Activated T-helper 1 cell treated with Interleukin-2 at 50 U/mL for 16 hours (primary cell): ENCODE measurements at regions not wholly inside any gene's neighbourhood (a gene's known extent, or its start where the extent isn't known, plus 50 kb on each side); places are given as distances from the start of the nearest gene placed in this dataset.
"Not testable (repeated sequence)": the region's sequence is repeated elsewhere in the genome, so short reads cannot be mapped to it uniquely, and the experiment has no call there.

ENCODE experiments used
- DNase-seq: peaks from one replicate; pipeline ENCODE4 v3.0.0-alpha.2; 2020; ENCODE audit warnings: low read depth

DNA sequence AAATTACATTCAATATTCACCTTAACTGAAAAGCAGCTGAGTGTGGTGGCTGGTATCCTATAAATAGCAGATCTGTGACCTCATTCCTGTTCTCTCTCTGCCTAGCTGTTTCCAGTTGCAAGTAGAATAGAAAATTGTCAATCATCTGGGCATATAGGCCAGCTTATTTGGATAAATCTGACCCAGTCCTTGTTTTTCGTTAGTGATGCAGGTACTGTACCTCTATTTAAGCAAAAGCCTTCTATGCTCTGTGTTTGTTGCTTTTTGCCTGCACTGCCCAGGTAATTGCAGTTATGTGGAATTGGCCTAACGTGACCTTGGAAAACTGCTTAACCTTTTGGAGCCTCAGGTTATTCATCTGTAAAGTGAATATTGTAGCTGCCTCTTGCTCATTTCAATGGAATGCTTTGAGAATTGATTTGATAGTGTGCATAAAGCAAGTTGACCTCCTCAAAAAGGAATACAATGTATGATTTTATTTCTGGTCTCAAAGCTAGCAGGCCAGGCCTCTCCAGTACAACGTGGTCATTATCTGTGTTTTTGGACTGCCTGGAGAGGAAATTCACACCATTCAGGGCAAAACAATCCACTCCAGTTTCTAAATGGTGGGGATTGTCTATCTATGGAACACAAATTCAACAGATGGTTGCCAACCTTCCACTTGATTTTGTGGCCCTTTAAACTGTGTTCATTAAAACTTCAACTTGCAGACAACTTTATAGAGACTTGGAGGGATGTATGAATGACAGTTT, 508.7 kb upstream of the CITED2 start:
- DNase-seq = no peak

DNA sequence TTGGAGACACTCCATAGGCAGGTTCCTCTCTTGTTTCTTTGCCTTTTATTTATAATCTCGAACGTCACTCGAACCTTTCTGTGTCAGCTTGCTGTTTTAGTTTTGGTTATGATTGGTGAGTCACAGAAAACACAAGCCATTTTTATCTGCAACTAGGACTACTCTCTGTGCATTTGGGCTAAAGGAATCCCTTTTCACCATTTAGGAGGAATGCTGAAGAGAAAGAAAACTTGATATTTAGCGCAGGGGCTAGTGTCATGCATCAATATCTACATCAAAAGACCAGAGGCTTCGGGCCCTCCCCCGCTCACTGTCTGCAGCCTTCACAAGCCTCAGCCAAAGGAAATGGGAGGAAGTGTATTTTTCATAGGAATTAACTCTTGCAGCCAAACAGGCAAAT, 507.8 kb upstream of the CITED2 start:
- no peak for DNase-seq

DNA sequence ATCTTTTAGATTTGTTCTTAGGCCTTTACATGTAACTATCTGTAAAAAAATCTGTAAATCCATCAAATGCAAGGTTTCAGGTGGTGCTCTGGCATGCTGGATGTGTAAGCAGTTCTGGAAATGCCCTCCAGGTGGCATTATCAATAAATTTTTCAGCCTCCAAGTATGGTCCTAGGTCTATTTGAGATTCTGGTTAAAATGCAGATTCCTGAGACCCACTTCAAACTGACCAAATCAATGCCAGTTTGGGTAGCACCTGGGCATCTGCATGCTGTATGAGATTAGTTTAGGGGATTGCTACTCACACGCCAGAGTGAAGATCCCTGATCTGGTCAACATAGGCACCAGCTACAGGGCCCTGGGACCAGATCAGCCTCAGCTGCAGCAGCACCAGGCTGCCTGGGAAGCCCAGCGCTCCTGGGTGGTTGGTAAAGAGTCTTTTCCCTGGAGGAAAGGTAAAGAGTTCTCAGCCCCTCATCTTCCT, 507.3 kb upstream of the CITED2 start:
- no peak for DNase-seq

- DNase-seq = no peak
Measured at GRCh38 chr6:139881236-139881635, 506.8 kb upstream of the CITED2 start.

DNA sequence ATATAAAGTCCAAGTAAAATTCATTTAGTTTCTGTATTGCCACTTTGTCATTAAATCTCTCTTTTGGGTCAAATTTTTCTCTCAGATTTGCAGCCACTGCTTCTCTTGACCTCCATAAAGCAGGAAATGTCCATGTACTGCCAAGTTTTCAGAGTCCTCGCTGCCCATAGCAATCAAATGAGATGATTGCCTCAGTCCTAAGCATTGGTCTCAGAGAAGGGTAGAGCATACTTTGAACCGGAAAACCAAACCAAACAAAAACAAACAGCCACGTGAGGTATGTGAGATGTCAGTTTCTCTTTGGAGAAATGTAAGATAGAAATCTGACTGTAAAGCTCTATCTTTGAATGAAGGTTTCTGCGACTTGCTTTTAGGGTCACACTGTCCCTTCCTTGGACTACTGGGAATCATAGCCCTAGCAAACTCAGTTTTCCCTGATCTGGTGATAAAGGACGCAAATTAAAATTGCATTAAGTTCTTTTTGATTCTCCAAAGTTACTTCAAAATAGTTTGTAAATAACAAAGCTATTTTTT, 505.4 kb upstream of the CITED2 start:
- DNase-seq = no peak

- not testable (repeated sequence) for DNase-seq
Measured at GRCh38 chr6:139879241-139879640, 504.8 kb upstream of the CITED2 start.

- DNase-seq = no peak
Measured at GRCh38 chr6:139877828-139878405, 503.5 kb upstream of the CITED2 start.

GRCh38 chr6:139872665-139873064, 498.2 kb upstream of the CITED2 start:
- DNase-seq = no peak

DNA sequence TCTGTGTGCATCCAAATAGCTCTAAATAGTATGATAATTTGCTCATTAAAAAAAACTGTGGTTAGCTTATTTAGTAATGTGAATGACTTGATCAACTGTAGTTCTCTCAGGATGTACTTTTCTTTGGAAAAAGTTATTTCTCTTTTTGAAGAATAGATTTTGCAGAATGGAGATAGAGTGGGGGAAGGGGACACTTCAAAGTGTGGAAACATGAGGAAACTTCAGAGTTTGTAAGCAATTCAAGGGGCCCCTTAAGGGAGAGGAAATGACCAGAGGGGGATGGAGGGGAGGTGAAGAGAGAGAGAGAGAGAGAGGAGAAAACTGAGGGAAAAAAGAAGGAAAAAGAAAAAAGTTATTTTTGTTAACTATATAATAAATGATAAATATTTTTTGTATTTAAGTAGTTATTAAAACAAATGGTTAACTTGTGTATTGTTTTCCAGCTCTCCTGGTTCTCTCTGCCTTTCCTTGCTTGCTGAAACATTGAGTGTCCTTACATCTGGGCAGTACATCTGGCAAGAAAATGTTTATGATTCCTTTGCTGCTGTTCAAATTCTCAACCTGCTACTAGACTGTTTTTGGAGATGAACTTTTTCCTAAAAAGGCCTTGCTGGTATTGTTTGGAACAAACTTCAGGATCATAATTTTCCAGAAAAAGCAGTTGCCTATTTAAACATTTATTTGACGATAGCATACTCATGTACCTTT, 497.5 kb upstream of the CITED2 start:
- DNase-seq = no peak

- DNase-seq = no peak
Measured at GRCh38 chr6:139871165-139871710, 496.8 kb upstream of the CITED2 start.

DNA sequence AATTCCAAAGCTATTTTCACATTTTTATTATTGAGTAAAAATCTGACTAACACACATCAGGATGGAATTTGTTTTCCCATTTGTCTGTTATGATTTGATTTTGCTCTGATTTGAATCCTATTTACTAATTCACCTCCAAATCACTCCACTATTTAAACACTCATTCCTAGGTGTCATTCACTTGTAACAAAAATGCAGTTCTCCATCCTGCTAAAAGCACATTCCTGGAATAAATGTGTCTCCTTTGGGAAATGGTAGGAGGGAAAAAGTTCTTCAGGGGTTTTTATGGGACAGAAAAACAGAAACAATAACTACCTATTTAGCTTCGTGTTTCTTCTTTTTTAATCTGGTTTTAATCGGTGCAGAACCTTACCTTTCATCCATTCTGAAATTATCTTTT, 494.1 kb upstream of the CITED2 start:
- DNase-seq = no peak

DNA sequence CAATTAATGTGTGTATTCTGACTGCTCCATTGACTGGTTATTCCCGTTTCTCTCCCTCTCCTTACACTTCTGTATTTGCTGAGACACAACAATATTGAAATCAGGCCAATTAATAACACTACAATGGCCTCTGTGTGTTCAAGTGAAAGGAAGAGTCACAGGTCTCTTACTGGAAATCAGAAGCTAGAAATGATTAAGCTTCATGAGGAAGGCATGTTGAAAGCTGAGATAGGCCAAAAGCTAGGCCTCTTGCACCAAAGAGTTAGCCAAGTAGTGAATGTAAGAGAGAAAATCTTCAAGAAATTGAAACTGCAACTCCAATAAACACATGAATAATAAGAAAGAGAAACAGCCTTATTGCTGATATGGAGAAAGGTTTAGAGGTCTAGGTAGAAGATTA, 489.5 kb upstream of the CITED2 start:
- no peak for DNase-seq

- no peak for DNase-seq
Measured at GRCh38 chr6:139863346-139863745, 488.9 kb upstream of the CITED2 start.

DNA sequence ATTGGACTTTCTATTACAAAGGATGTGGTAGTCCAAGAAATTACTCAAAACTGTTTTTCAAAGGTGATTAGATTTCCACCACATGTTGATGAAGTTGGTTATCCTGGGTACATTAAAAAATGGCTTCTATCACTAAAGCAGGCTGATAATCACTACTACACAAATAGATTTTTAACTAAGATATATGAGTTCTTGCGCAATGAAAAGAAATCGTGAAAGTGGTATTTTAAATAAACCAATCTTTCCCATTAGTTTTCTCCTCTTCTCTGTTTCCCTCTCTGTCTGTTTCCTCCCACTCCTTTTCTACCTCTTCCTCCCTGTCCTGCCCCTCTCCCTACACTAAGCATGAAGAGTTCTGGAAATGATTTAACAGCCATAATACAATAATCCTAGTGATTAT, 487.9 kb upstream of the CITED2 start:
- DNase-seq = no peak

DNA sequence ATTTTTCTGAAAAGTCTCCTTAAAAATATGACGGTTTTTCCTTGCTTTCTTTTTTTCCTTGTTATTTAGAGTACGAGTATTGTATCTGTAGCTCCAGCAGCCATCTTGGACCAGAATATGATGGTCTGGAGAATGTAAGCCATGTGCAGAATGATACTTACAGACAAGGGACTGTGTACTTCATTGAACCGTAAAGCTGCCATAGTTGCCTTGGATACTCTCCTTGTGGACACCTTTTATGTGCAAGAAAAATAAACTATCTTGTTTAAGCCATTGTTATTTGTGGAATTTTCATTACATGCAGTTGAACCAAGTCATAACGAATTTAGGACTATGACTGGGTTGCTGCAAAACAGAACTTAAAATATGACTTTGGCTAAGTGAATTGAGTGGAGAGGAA, 485.8 kb upstream of the CITED2 start:
- no peak for DNase-seq

DNA sequence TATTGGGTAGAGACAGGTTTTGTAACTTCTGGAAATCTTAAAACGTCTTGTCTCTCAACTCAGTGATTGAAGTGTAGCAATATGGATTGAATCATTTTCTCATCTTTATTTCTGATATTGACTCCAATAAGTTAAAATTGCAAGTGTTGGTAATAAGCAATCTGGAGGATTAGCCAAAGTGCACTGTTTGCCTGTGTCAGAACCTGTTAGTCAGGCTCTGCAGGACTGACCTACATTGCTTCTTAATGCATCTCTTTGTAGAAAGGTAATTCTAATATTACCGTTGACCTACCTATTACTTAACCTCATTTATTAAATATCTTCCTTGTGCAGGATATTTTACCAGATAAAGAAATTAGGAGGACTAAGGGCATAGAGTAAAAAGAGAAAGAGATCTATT, 484.0 kb upstream of the CITED2 start:
- DNase-seq = no peak

GRCh38 chr6:139857143-139857542, 482.7 kb upstream of the CITED2 start:
- no peak for DNase-seq

DNA sequence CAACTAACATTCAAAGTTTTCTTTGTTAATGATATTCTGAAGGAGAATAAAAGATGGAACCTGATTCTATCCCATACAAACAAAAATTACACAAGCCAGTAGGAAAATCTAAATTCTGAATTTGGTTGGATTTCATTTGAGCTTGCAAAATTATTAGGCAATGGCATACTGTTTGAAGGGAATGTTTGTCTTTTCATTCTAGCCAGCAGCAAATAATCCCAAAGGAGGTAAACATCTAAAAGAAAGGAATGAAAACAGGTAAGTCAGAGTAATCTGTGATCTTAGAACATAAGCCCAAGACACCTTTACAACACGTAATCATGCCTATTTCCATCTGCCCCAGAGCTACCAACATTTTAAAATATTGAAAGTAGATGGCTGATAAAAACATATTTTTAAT, 482.1 kb upstream of the CITED2 start:
- DNase-seq = no peak

DNA sequence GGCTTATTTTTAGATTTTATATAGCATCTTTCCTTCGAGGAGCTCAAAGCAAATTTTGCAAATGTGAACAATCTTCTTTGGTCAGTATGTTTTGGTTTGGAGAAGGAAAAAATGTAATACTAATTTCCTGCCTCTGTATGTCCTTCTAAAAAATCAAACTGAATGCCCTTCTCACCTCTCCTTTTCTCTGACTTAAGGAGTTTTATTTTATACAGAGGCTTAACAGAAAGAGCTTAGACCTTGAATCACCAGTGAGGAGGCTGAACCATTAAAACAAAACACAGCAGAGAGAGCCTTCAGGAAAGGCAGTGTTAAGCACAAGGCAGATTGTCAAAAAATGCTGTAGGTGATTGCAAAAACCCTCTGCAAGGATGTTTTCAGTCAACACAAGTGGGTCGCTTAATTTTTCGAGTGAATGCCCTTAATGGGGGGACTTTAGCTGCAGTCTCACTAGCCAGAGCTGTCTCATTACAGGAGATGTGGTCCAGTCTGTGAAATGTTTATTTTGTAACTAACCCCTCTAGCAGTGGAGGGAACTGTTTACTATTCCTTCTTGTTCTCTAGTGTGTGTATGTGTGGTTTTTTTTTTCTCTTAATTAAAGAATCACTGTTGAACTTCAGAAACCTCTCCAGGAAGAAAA, 481.3 kb upstream of the CITED2 start:
- no peak for DNase-seq

DNA sequence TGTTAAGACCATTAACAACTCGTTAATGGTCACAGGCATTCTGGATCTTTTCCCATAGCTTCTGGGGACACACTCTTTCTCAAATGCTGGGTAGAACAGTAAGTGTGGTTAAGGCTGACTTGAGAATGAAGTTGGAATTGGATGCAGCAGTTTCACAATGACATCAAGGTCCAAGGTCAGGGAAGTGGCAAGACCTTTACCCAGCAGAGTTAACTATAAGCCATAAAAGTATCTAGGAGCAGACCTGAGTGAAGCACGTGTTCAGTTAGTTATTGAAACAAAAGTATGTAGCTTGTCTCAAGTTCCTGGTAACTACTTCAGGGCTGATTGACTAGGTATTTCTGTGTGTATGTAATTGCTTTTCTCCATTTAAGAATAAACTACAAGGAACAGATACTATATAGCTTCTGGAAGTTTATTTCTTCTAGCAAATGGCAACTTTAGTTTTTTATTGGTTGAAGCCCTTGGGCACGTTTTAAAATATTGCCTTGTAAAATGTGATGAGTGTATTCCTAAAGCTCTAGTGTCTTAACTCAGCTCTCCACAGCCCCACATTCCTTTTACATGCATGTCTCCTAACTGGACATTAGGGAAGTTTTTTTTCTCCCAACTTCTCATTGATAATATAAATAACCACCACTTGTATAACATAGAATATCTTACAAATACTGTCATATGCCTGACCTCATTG, 479.0 kb upstream of the CITED2 start:
- no peak for DNase-seq

DNA sequence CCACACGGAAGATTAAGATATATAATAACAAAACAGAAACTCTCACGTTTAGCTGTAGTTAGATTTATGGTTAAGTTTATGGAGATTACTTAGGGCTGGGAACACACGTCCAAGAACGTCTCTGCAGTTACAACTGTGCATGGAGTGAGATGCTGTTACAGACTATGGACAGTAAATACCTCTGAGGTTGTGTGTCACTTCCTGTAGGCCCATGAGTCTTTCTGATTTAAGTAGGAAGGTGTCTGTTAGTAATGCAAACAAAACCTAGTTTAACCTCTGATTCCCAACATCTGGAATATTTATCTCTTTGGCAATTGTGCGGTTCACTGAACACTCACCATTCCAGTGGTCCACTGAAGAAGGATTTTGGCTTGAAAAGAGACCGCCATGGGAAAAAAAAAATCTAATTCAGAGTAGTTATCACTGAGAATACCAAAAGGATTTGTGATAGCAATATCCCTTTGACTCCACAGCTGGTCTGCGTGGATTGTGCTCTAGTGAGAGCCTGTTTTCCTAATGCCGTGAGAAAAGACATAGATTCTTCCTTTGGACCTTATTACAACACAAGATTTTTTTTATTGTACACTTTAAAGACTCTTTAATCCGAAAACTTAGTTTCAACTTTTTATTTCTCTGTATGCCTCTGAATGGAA, 478.2 kb upstream of the CITED2 start:
- DNase-seq = no peak
